ENCODE measurements at regions not wholly inside any gene's neighbourhood (a gene's known extent, or its start where the extent isn't known, plus 50 kb on each side); places are given as distances from the start of the nearest gene placed in this dataset.

DNA sequence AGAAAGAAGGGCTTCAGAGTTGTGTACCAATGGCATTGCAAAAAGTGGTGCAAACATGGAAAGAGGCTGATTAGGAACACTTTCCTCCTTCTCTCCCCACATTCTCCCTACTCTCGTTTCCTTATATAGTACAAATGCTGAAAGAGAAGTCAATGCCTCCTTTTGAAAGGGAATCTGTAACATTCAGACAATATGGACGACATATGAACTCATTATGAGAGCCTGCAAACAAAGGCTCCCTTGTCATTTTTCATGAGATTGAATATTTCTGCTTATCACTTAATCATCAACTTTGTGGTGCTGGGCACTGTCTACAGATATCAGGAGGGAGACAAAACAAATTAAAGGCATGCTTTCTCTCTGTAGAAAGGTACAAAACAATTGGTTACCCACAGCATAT is 437.1 kb upstream of the PHF14 start:
- Histone ChIP-seq H3K36me3 (ENCODE audit: low read depth) (no peaks in the 10 kb centered on the region), H3K9me3 (peaks cover 9% of the 10 kb centered on the region), H3K4me1 (ENCODE audit: low read depth) (no peaks in the 10 kb centered on the region), H3K4me3 (no peak overlapping the region)
- intact Hi-C loops (cut with DNase I, micrococcal nuclease): no loop called here
- no peak for ATAC-seq
- DNase-seq: no peak
- TF ChIP-seq, protein P1, sequence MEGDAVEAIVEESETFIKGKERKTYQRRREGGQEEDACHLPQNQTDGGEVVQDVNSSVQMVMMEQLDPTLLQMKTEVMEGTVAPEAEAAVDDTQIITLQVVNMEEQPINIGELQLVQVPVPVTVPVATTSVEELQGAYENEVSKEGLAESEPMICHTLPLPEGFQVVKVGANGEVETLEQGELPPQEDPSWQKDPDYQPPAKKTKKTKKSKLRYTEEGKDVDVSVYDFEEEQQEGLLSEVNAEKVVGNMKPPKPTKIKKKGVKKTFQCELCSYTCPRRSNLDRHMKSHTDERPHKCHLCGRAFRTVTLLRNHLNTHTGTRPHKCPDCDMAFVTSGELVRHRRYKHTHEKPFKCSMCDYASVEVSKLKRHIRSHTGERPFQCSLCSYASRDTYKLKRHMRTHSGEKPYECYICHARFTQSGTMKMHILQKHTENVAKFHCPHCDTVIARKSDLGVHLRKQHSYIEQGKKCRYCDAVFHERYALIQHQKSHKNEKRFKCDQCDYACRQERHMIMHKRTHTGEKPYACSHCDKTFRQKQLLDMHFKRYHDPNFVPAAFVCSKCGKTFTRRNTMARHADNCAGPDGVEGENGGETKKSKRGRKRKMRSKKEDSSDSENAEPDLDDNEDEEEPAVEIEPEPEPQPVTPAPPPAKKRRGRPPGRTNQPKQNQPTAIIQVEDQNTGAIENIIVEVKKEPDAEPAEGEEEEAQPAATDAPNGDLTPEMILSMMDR (IDR thresholded peaks at IDR 0.05): no peak

DNA sequence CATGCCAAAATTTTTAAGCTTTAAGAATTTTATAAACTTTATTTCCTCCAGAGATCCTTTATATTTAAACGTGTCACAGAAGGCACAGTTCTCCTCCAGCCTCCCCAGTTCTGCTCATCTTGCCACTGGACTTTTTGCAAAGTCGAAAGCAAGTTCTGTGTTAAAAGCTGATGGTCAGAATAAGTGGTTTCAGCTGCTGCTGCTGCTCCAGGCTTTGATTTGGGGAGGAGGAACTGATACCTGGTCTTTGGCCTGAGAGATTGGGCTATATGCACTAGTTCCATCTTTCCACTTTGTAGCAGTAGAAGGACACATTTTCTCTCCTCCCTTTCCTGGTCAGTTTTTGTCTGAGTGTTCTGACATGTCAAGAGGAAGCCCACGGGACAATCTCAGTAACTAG is 435.9 kb upstream of the PHF14 start:
- intact Hi-C loops (cut with DNase I, micrococcal nuclease): no loop called here
- H3K4me3 ChIP-seq: no peak overlapping the region
- peaks cover 9% of the 10 kb centered on the region for H3K9me3 ChIP-seq
- H3K4me1 ChIP-seq (ENCODE audit: low read depth): no peaks in the 10 kb centered on the region
- TF ChIP-seq, protein P1 (IDR thresholded peaks at IDR 0.05): no peak
- DNase-seq: no peak
- H3K36me3 ChIP-seq (ENCODE audit: low read depth): no peaks in the 10 kb centered on the region
- no peak for ATAC-seq

DNA sequence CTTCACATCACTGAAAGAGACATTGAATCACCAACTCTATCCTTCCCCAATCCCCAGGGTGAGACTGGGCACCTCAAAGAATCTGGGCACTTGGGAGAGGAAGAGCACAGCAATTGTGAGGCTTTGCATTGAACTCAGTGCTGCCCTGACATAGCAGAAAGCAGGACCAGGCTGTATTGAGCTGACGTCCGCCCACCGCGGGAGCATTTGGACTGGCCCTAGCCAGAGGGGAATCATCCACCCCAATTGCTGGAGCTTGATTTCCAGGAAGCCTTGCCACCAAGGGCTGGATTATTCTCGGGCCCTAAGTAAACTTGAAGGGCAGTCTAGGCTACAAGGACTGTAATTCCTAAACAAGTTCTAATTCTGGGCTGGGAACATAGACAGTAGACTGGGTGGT is 416.3 kb upstream of the PHF14 start:
- DNase-seq (no peak), ATAC-seq (no peak)
- TF ChIP-seq, protein P1 (IDR thresholded peaks at IDR 0.05): no peak
- no peaks in the 10 kb centered on the region for H3K4me1 ChIP-seq (ENCODE audit: low read depth)
- no peak overlapping the region for H3K4me3 ChIP-seq
- intact Hi-C loops (cut with DNase I, micrococcal nuclease): no loop called here
- peaks cover 12% of the 10 kb centered on the region for H3K9me3 ChIP-seq
- no peaks in the 10 kb centered on the region for H3K36me3 ChIP-seq (ENCODE audit: low read depth)

DNA sequence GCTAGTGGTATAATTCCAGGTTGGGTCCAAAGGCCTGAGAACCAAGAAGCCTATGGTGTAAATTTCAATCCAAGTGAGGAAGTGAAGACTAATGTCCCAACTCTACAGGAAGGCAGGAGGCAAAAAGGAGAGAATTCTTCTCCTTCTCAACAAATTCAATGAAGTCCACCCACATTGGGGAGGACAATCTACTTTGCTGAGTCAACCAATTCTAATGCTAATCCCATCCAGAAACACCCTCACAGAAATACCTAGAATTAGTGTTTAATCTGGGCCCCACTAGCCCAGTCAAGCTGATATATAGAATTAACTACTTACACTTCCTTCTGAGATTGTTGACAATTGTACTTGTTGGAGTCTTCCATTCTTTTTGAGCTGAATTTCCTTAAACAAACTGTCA is 413.2 kb upstream of the PHF14 start:
- H3K4me3 ChIP-seq: no peak overlapping the region
- ATAC-seq: no peak
- no peak for DNase-seq
- H3K4me1 ChIP-seq (ENCODE audit: low read depth): no peaks in the 10 kb centered on the region
- intact Hi-C loops (cut with DNase I, micrococcal nuclease): no loop called here
- peaks cover 33% of the 10 kb centered on the region for H3K9me3 ChIP-seq
- TF ChIP-seq, protein P1 (IDR thresholded peaks at IDR 0.05): no peak
- no peaks in the 10 kb centered on the region for H3K36me3 ChIP-seq (ENCODE audit: low read depth)

DNA sequence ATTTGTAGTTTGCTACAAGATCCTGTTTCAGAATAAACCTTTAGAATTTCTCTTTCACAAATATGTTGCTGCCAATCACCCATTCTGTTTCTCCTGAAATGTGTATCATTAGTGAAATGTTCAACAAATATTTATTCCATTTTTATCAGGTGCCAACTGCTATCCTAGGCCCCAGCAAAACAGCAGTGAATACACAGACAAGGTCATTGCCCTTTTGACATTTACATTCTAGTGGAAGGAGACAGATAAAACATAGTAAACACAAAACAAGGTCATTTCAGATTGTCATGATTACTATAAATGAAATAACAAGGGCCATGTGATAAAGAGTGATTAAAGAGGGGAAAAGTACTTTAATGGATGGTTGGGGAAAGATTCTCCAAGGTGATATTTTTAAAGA is 404.8 kb upstream of the PHF14 start:
- Histone ChIP-seq H3K9me3 (peaks cover 9% of the 10 kb centered on the region), H3K36me3 (ENCODE audit: low read depth) (no peaks in the 10 kb centered on the region), H3K4me3 (no peak overlapping the region), H3K4me1 (ENCODE audit: low read depth) (no peaks in the 10 kb centered on the region)
- DNase-seq: no peak
- TF ChIP-seq, protein P1 (IDR thresholded peaks at IDR 0.05): no peak
- intact Hi-C loops (cut with DNase I, micrococcal nuclease): no loop called here
- ATAC-seq: no peak

DNA sequence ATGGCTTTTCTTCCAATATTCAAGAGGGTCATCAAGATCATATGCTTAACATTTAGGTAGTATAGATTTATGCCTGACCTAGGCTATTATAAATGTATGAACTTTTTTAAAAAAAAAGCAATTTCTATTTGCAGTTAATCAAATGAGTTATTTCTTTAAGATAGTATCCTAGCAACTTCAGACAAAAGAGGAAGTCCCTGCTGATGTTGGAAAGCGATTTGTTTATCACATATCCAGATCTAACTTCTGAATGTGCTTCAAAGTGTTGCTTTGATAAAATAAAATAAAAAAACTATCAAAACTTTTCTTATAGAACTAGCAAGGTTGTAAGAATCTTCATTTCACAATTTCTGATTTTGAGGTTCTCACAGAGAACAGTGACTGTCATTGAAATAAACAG is 401.9 kb upstream of the PHF14 start:
- intact Hi-C loops (cut with DNase I, micrococcal nuclease): no loop called here
- Histone ChIP-seq H3K4me3 (no peak overlapping the region), H3K36me3 (ENCODE audit: low read depth) (no peaks in the 10 kb centered on the region), H3K4me1 (ENCODE audit: low read depth) (no peaks in the 10 kb centered on the region), H3K9me3 (no peaks in the 10 kb centered on the region)
- no peak for ATAC-seq
- DNase-seq: no peak
- TF ChIP-seq, protein P1 (IDR thresholded peaks at IDR 0.05): no peak
